ENCODE measurements at regions not wholly inside any gene's neighbourhood (a gene's known extent, or its start where the extent isn't known, plus 50 kb on each side); places are given as distances from the start of the nearest gene placed in this dataset.

DNA sequence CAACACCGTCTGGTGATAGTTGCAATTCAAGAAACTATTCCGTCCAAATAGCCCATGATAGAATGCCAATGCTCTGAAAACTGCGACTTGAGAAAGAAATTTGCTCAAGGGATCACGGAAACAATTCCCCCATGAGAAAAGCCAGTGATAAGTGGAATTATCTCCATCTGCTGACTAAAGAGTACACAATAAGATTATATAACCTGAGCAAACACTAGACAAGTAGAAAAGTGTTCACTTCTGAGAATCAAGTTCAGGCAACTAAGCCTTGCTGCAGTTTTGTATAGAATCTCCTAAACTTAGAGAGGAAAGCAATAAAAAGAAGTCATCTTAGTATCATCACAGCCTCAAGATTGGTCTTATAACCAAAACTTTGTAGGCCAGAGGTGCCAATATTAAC, 336.3 kb upstream of the NRXN1 start:
- TF ChIP-seq POLR2AphosphoS5 (IDR thresholded peaks at IDR 0.05; ENCODE audit: low read depth, low read length): no peak
- no peak for TF ChIP-seq POLR2A (IDR thresholded peaks at IDR 0.05; ENCODE audit: low read depth, low read length)
- no peak for TF ChIP-seq TAF1 (IDR thresholded peaks at IDR 0.05; ENCODE audit: low read depth, low read length)
- TF ChIP-seq PAX5 (IDR thresholded peaks at IDR 0.05; ENCODE audit: insufficient read depth, low read length, severe bottlenecking): no peak

Data from GM12891 (cell line).